SK-N-DZ (cell line): ENCODE measurements at regions not wholly inside any gene's neighbourhood (a gene's known extent, or its start where the extent isn't known, plus 50 kb on each side); places are given as distances from the start of the nearest gene placed in this dataset.
A peak's percentile ranks its signal among the peaks of the same experiment; 100 is the strongest.
"Not testable (repeated sequence)": the region's sequence is repeated elsewhere in the genome, so short reads cannot be mapped to it uniquely, and the experiment has no call there.

ENCODE experiments used
- DNase-seq: peaks from one replicate; pipeline ENCODE4 v3.0.0-alpha.2; 2015; ENCODE audit warnings: low spot score

DNA sequence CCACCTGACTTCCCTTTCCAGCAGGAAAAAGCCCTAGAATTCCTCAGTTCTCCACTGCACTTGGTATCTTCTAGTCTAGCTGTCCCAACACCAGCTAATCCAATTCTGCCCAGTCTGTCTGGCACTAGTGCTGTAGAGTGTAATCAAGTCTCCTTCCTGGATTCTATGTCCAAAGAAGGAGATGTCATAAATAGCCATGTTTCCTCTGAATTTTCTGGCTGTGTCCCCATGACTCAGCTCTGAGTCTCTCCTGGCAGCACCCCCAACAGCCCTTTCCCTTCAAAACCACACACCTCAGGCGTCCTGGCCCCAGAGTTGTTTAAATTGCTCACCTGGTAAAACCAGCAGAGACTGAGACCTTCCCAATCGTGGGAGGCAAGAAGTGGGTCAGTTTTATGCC lies 197.2 kb downstream of the GRXCR1 start:
- DNase-seq: no peak

- no peak for DNase-seq
Measured at GRCh38 chr4:43103048-43103447, 210.5 kb downstream of the GRXCR1 start.

DNA sequence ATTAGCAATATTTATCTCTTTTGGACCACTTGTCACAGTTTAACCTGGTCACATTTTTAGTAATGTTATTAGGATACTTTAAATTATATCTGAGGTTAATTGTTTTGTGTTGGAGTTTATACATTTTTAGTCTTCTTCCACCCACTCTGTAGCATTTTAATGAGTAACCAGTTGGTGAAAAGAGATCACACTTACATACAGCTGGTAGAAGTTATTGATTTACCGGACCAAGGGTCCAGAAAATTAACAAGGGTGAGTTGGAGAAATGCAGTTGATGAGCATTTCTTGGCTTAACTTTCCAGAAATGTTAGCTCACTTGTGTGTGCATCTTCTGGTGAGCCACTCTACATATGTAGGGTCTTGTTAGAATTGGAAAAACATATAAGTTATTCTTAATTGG lies 219.6 kb downstream of the GRXCR1 start:
- no peak for DNase-seq

DNA sequence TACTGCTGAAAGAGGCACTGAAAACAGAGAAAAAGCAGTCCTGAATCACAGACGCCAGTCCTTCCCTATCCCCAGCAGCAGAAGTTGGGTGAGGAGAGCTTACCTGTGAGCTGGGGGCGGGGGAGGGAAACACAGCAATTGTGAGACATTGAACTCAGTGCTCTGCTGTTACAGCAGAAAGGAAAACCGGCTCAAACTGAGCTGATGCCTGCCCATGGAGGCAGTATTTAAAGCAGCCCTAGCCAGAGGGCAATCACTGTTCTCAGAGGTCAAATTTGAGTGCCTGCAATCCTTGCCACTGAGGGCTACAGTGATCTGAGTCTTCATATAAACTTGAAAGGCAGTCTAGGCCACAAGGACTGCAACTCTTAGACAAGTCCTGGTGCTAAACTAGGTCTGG lies 220.7 kb downstream of the GRXCR1 start:
- no peak for DNase-seq

GRCh38 chr4:43126595-43126994 lies 234.1 kb downstream of the GRXCR1 start:
- no peak for DNase-seq

GRCh38 chr4:43130228-43131021 lies 237.9 kb downstream of the GRXCR1 start:
- no peak for DNase-seq

DNA sequence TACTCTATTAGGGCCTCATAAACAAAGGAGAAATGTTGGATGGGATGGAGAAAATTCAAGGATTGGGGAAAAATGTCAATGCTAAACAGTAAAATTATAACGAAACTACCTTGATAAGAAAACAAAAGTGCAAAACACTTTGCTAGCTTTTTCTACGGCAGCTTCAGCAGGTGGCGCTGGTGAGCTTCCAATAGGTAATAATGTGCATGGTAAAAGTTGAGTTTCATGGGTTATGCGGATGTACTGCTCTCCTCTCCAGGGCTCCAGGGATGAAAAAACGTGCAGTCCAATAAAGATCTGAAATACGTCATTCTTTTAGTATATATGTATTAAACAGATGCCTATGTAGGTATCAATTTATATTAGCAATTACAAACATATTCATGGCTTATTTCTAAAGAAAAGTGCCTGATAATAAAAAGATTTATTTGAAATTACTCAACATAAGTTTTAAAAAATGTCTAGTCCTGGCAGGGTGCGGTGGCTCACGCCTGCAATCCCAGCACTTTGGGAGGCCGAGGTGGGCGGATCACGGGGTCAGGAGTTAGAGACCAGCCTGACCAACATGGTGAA lies 239.6 kb downstream of the GRXCR1 start:
- DNase-seq: peak; percentile 53

DNA sequence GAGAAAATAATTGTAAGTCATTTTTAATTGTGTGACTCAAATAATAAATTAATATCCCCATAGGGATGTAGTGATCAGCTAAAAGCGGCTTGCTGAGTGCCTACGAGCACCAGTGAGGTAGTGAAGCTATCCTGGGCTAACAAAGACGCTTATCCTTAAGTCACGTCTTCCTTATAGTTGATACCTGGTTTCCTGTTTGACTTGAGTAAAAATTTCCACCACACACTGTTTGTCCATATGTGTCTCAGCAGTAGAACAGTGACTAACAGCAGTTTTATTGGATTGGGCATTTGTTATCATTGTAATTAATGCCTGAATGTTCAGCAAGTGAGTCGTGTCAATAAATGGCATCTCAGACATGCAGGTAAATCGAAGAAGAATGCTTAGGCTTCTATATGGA lies 241.1 kb downstream of the GRXCR1 start:
- no peak for DNase-seq

DNA sequence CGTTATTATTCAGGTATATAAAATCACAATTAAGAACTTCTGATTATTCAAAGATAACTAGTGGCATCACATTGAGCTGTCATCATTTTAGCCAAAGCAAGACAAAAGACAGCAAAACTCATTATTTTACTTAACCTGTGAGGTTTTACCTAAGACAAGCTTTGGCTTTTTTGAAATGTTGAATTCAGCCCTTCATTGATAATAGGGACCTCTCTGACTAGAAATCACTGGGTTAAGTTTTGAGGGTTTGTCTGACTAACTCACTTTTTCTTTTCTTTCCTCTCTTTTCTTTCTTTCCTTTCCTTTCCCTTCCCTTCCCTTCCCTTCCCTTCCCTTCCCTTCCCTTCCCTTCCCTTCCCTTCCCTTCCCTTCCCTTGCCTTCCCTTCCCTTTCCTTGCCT lies 244.2 kb downstream of the GRXCR1 start:
- DNase-seq: no peak

GRCh38 chr4:43146198-43146597 lies 253.7 kb downstream of the GRXCR1 start:
- no peak for DNase-seq

DNA sequence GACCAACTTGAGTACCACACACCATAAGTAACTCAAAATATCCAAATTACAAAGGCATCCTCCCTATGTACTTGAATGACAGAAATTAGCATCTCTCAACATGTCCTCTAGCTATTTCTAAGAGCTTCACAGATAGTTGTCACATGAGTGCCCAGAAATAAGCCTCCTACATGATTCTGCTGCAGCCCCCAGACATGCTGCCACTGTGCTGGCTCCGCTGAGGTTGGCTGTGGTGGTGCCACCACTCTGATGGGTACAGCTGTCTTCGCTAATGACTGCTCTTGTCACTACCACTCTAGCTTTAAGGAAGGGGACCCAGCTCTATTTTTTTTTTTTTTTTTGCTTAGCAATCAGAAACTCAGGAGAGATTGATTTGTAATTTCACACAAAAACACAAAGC lies 256.0 kb downstream of the GRXCR1 start:
- no peak for DNase-seq

GRCh38 chr4:43163101-43163792 lies 270.7 kb downstream of the GRXCR1 start:
- no peak for DNase-seq

- DNase-seq: no peak
Measured at GRCh38 chr4:43189741-43190140, 297.2 kb downstream of the GRXCR1 start.

- not testable (repeated sequence) for DNase-seq
Measured at GRCh38 chr4:43212576-43212975, 320.1 kb downstream of the GRXCR1 start.

- no peak for DNase-seq
Measured at GRCh38 chr4:43223820-43224219, 331.3 kb downstream of the GRXCR1 start.

GRCh38 chr4:43224559-43224958 lies 332.0 kb downstream of the GRXCR1 start:
- DNase-seq: no peak

GRCh38 chr4:43233321-43233720 lies 340.8 kb downstream of the GRXCR1 start:
- no peak for DNase-seq

- DNase-seq: peak; percentile 2
Measured at GRCh38 chr4:43234626-43235415, 342.3 kb downstream of the GRXCR1 start.

GRCh38 chr4:43238008-43238407 lies 345.5 kb downstream of the GRXCR1 start:
- no peak for DNase-seq

DNA sequence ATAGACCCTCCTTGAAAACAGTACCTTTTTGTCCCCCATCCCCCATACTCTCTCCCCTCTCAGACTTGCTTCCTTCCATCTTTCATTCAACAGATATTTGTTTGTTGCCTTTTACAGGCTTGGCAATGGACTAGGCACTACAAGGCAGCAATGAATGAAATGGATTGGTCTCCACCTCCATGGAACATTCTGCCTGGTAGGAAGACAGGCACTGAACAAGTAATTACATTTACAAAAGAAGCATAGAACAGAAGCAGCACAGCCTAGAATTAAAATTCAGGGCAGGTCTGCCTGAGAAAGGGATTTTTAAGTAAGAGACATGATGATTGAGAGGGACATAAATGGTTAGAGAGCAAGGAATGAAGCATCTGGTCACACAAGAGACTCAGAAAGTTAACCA lies 346.1 kb downstream of the GRXCR1 start:
- DNase-seq: no peak

DNA sequence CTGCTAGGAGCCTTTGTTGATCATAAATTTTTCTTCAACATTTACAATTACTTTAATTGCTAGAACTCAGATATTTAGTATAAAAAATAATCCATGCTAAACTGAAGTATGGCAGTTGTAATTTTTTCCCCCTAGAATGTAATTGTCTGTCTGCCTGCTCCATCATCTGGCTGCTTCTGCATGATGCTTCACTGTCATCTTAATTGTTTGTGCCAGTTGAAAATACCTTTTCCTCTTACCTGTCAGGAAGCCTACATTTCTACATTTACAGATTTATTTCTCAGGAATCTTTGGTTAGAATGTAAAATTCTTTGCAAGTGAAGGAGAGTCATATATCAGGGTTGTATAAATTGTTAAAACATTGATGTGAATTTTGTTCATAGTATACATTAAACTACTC lies 348.6 kb downstream of the GRXCR1 start:
- no peak for DNase-seq

DNA sequence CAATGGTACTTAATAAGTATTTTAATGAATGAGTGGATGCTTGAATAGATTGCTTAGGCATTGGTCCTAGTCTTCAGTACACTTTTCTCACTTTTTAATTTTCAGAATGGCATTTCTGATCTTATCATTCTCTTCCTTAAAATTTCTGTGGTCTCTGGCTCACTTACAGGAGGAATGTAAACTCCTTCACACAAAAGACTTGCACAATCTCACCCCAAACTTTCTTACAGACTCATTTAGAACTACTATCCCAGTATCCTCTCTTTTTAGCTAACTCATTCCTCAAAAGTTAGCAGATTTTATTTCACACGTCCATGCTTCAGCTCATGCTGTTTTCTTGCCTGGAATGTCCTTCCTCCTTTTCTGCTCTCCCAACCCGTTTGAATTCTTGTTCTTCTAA lies 350.1 kb downstream of the GRXCR1 start:
- no peak for DNase-seq
